ENCODE measurements at regions not wholly inside any gene's neighbourhood (a gene's known extent, or its start where the extent isn't known, plus 50 kb on each side); places are given as distances from the start of the nearest gene placed in this dataset.
"Not testable (repeated sequence)": the region's sequence is repeated elsewhere in the genome, so short reads cannot be mapped to it uniquely, and the experiment has no call there.

GRCh38 chr14:23751616-23752015, 115.5 kb downstream of the DHRS2 start:
- no peak for DNase-seq (ENCODE audit: low spot score)

- DNase-seq (ENCODE audit: low spot score), result no peak
Measured at GRCh38 chr14:23763394-23763793, 127.2 kb downstream of the DHRS2 start.

- DNase-seq (ENCODE audit: low spot score), result no peak
Measured at GRCh38 chr14:23766737-23767401, 130.7 kb downstream of the DHRS2 start.

GRCh38 chr14:23769221-23769728, 133.1 kb downstream of the DHRS2 start:
- not testable (repeated sequence) for DNase-seq (ENCODE audit: low spot score)

GRCh38 chr14:23773981-23774380, 137.8 kb downstream of the DHRS2 start:
- DNase-seq (ENCODE audit: low spot score), result no peak

GRCh38 chr14:23776296-23776695, 140.1 kb downstream of the DHRS2 start:
- no peak for DNase-seq (ENCODE audit: low spot score)

- DNase-seq (ENCODE audit: low spot score), result no peak
Measured at GRCh38 chr14:23785208-23785607, 149.0 kb downstream of the DHRS2 start.

- DNase-seq (ENCODE audit: low spot score), result no peak
Measured at GRCh38 chr14:23787436-23787835, 151.3 kb downstream of the DHRS2 start.

- DNase-seq (ENCODE audit: low spot score), result no peak
Measured at GRCh38 chr14:23789696-23790095, 153.5 kb downstream of the DHRS2 start.

GRCh38 chr14:23793532-23793931, 157.4 kb downstream of the DHRS2 start:
- no peak for DNase-seq (ENCODE audit: low spot score)

GRCh38 chr14:23800811-23801210, 152.8 kb upstream of the DHRS4 start:
- no peak for DNase-seq (ENCODE audit: low spot score)

- no peak for DNase-seq (ENCODE audit: low spot score)
Measured at GRCh38 chr14:23801766-23802165, 151.8 kb upstream of the DHRS4 start.

- DNase-seq (ENCODE audit: low spot score), result no peak
Measured at GRCh38 chr14:23804817-23805216, 148.8 kb upstream of the DHRS4 start.

GRCh38 chr14:23805761-23806160, 147.8 kb upstream of the DHRS4 start:
- no peak for DNase-seq (ENCODE audit: low spot score)

GRCh38 chr14:23814527-23815256, 138.9 kb upstream of the DHRS4 start:
- no peak for DNase-seq (ENCODE audit: low spot score)

- no peak for DNase-seq (ENCODE audit: low spot score)
Measured at GRCh38 chr14:23816371-23816770, 137.2 kb upstream of the DHRS4 start.

GRCh38 chr14:23817164-23817767, 136.3 kb upstream of the DHRS4 start:
- DNase-seq (ENCODE audit: low spot score), result no peak

- DNase-seq (ENCODE audit: low spot score), result no peak
Measured at GRCh38 chr14:23827100-23827892, 126.3 kb upstream of the DHRS4 start.

- DNase-seq (ENCODE audit: low spot score), result no peak
Measured at GRCh38 chr14:23828001-23828400, 125.6 kb upstream of the DHRS4 start.

GRCh38 chr14:23828616-23829015, 125.0 kb upstream of the DHRS4 start:
- DNase-seq (ENCODE audit: low spot score), result no peak

- no peak for DNase-seq (ENCODE audit: low spot score)
Measured at GRCh38 chr14:23829736-23830471, 123.7 kb upstream of the DHRS4 start.

GRCh38 chr14:23831596-23831995, 122.0 kb upstream of the DHRS4 start:
- no peak for DNase-seq (ENCODE audit: low spot score)
